GM12875 (cell line): ENCODE measurements at regions not wholly inside any gene's neighbourhood (a gene's known extent, or its start where the extent isn't known, plus 50 kb on each side); places are given as distances from the start of the nearest gene placed in this dataset.

ENCODE experiments used
- H3K4me3 ChIP-seq: one replicate; pipeline ENCODE4 v1.5.1; 2011; ENCODE audit warnings: low read depth, low read length, control low read depth
- TF ChIP-seq, protein P1 (sequence below): IDR thresholded peaks from 2 replicates; pipeline ENCODE4 v1.5.1; 2011; ENCODE audit warnings: low read depth, mild to moderate bottlenecking, control low read depth, inconsistent platforms, low read length, moderate library complexity, borderline replicate concordance; ENCODE audit not compliant: insufficient read depth

DNA sequence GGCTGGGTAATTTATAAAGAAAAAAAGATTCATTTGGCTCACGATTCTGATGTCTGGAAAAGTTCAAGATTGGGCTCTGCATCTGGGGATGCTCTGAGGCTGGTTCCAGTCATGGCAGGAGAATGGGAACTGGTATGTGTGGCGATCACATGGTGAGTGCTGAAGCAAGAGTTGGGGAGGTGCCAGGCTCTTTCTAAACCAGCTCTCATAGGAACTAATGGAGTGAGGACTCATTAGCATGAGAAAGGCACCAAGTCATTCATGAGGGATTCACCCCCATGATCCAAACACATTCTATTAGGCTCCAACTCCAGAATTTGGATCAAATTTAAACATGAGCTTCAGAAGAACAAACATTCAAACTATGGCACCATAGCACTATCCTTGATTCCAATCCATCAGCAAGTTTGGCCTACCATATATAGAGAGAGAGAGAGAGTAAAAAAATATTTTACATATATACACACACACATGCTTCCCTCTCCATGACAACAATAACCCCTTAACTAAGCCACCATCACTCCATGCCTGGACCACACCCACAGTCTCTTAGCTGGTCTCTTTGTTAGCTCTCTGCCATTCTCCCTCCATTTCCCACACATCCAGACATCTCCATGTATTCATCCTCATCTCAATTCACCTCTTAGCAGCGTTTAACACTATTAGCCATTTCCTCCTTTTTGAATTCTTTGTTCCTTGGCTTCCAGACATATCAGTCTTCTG lies 57.9 kb downstream of the NPY start:
- TF ChIP-seq, protein P1, sequence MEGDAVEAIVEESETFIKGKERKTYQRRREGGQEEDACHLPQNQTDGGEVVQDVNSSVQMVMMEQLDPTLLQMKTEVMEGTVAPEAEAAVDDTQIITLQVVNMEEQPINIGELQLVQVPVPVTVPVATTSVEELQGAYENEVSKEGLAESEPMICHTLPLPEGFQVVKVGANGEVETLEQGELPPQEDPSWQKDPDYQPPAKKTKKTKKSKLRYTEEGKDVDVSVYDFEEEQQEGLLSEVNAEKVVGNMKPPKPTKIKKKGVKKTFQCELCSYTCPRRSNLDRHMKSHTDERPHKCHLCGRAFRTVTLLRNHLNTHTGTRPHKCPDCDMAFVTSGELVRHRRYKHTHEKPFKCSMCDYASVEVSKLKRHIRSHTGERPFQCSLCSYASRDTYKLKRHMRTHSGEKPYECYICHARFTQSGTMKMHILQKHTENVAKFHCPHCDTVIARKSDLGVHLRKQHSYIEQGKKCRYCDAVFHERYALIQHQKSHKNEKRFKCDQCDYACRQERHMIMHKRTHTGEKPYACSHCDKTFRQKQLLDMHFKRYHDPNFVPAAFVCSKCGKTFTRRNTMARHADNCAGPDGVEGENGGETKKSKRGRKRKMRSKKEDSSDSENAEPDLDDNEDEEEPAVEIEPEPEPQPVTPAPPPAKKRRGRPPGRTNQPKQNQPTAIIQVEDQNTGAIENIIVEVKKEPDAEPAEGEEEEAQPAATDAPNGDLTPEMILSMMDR: no peak
- no peak overlapping the region for H3K4me3 ChIP-seq

DNA sequence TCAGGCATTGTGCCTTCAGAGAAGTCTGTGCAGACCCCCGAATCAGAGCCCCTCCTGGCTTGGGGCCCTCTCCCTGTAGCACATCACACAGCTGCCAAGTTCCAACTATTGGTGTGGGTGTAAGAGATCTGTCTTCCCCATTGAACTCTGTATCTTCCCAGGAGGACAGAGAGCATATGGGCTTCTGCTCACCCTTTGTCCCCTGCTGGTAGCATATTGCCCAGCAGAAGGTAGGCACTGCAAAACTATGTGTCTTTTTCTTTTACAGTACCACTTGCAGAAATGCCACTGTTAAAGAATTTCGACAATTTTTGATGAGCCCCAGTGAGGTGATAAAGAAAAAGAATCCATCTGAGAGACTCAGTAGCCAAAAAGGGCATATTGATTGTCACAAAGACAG lies 59.6 kb downstream of the NPY start:
- TF ChIP-seq, protein P1: no peak
- H3K4me3 ChIP-seq: no peak overlapping the region

DNA sequence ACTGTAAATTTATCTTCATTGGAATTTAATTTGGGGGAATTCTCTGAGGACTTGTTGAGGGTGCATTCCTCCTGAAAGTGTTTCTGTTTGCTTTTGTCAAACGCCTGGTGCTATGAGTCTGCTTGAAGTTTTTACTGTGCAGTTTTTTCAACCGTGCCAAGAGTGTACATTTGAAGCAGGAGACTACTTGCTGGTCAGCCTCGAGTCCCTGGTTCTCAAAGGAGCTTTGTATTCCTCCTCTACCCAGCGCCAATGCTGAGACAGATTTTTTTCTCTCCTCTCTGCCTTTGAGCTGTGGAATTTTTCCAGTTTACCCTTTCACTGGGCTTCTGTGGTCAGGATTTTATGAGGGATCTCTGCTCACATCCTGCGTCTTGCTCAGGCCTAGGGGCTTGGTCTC lies 62.1 kb downstream of the NPY start:
- H3K4me3 ChIP-seq: no peak overlapping the region
- TF ChIP-seq, protein P1: no peak

DNA sequence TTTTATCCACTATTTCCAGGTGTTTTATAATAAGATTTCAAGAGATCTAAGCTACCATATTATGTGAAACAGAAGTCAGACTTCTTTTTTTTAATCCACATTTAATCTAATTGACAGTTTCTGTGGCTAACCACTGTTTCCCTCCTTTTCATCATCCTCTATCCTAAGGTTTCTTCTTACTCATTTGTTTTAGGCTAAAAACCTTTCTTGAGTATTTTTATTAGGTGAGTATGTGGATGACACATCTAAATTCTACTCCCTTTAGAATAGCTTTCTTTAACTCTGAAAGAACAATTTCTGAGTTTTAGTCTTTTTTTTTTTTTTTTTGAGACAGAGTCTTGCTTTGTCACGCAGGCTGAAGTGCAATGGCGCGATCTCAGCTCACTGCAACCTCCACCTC lies 62.7 kb downstream of the NPY start:
- TF ChIP-seq, protein P1: no peak
- no peak overlapping the region for H3K4me3 ChIP-seq

DNA sequence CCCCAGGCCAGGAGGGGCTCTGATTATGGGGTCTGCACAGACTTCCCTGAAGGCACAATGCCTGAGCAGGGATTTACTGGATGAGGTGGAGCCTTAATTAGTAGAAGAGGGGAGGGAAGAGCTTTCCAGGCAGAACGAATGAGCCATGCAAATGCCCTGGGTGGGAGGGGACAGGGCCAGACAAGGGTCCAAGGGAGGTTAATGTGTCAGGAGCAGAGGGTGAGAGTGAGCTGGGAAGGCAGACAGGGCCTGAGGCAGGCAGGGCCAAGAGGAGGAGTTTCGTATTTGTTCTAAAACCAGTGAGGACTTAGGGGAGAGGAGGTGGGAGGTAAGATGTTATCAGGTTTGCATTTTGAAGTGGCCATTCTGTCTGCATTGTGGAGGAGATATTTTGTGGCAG lies 65.3 kb downstream of the NPY start:
- TF ChIP-seq, protein P1: no peak
- no peak overlapping the region for H3K4me3 ChIP-seq

DNA sequence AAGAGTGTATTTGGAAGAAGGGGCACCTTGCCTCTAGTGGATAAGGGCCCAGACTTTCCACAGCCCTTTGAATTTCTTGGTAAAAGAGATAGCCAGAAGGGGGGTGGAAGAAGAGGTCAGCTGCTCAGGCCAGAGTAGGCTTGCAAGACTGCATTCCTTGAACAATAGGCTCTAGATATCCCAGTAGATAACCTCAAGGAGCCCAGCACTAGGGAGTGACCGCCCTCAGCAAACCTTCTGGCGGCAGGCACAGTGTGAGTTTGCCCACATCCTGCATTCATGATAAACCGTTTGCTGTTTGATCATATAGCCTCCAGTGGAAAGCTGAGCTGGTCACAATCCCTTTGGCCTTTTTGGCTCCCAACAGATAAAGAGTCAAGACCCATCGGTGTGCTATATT lies 70.5 kb downstream of the NPY start:
- TF ChIP-seq, protein P1: no peak
- H3K4me3 ChIP-seq: no peak overlapping the region

DNA sequence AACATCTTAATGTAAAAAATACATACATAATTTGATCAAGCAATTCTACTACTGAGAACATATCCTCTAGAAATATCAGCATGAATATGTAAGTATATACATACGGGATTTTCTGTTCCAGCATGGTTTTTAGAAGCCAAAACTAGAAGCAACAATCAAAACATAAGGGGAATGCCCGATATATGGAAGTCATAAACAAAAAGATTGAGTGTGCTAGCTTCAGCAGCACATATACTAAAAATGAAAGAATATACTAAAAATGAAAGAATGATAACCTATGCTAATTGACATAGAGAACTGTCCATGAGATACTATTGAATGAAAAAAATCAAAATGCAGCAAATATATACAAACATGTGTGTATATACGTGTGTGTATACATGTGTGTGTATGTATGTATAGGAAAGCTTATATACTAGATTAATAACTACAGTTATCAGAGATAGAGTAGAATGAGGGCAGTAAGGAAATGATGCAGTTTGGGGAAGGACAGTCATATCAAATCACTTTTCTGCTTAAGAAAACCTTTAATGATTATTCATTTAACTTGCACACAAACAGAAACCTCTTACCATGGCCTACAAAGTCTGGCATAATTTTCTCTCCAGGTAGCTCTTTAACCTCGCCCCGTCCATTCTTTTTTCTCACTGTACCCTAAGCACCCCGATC lies 72.9 kb downstream of the NPY start:
- TF ChIP-seq, protein P1: no peak
- no peak overlapping the region for H3K4me3 ChIP-seq
